BLaER1 (cell line): ENCODE measurements at regions not wholly inside any gene's neighbourhood (a gene's known extent, or its start where the extent isn't known, plus 50 kb on each side); places are given as distances from the start of the nearest gene placed in this dataset.
"Not testable (repeated sequence)": the region's sequence is repeated elsewhere in the genome, so short reads cannot be mapped to it uniquely, and the experiment has no call there.

Experiments used
- H3K27ac ChIP-seq: shearing (Covaris generic); formaldehyde crosslinking; 2 replicates; pipeline ENCODE4 v1.8.1; 2022
- H3K27me3 ChIP-seq: shearing (Covaris generic); formaldehyde crosslinking; 2 replicates; pipeline ENCODE4 v1.8.1; 2022
- H3K36me3 ChIP-seq: shearing (Covaris generic); formaldehyde crosslinking; 2 replicates; pipeline ENCODE4 v1.8.1; 2022
- H3K4me1 ChIP-seq: shearing (Covaris generic); formaldehyde crosslinking; 2 replicates; pipeline ENCODE4 v1.8.1; 2022
- H3K4me2 ChIP-seq: shearing (Covaris generic); formaldehyde crosslinking; 2 replicates; pipeline ENCODE4 v1.8.1; 2022
- H3K4me3 ChIP-seq: shearing (Covaris generic); formaldehyde crosslinking; 2 replicates; pipeline ENCODE4 v1.8.1; 2022
- H3K9ac ChIP-seq: shearing (Covaris generic); formaldehyde crosslinking; 2 replicates; pipeline ENCODE4 v1.8.1; 2022
- H3K9me3 ChIP-seq: shearing (Covaris generic); formaldehyde crosslinking; 2 replicates; pipeline ENCODE4 v1.8.1; 2022
- H4K20me1 ChIP-seq: shearing (Covaris generic); formaldehyde crosslinking; 2 replicates; pipeline ENCODE4 v1.8.1; 2022
- Cebpa-rat ChIP-seq: shearing (Covaris generic); IDR thresholded peaks from 2 replicates; pipeline ENCODE4 v1.8.1; 2022

- no peak overlapping the region for H3K4me2 ChIP-seq
- no peak overlapping the region for H3K4me3 ChIP-seq
- no peaks in the 10 kb centered on the region for H3K9me3 ChIP-seq
- H3K27me3 ChIP-seq = no peaks in the 10 kb centered on the region
- H4K20me1 ChIP-seq = no peaks in the 10 kb centered on the region
- no peaks in the 10 kb centered on the region for H3K4me1 ChIP-seq
- TF ChIP-seq Cebpa-rat = no peak
- H3K27ac ChIP-seq = no peak overlapping the region
- no peak overlapping the region for H3K9ac ChIP-seq
- H3K36me3 ChIP-seq = no peaks in the 10 kb centered on the region
These were observed 606.0 kb upstream of the HTR1E start for GRCh38 chr6:86331265-86331840.

GRCh38 chr6:86306210-86306609 lies 631.1 kb upstream of the HTR1E start:
- Histone ChIP-seq H3K4me2 (no peak overlapping the region), H3K9ac (no peak overlapping the region), H3K27me3 (no peaks in the 10 kb centered on the region), H3K9me3 (no peaks in the 10 kb centered on the region), H3K4me3 (no peak overlapping the region), H3K36me3 (no peaks in the 10 kb centered on the region), H3K27ac (no peak overlapping the region), H4K20me1 (no peaks in the 10 kb centered on the region), H3K4me1 (no peaks in the 10 kb centered on the region)
- no peak for TF ChIP-seq Cebpa-rat

GRCh38 chr6:86285876-86286275 lies 643.2 kb upstream of the SYNCRIP start:
- H3K27ac ChIP-seq = no peak overlapping the region
- H3K4me3 ChIP-seq = no peak overlapping the region
- 0 out of 2 replicates have a peak, but pooled peaks cover 4% of the 10 kb centered on the region for H3K9me3 ChIP-seq
- no peaks in the 10 kb centered on the region for H3K4me1 ChIP-seq
- no peaks in the 10 kb centered on the region for H3K36me3 ChIP-seq
- no peaks in the 10 kb centered on the region for H3K27me3 ChIP-seq
- no peak overlapping the region for H3K4me2 ChIP-seq
- no peak overlapping the region for H3K9ac ChIP-seq
- no peak for TF ChIP-seq Cebpa-rat
- no peaks in the 10 kb centered on the region for H4K20me1 ChIP-seq

GRCh38 chr6:86284809-86285480 lies 642.3 kb upstream of the SYNCRIP start:
- H3K4me3 ChIP-seq, H3K4me2 ChIP-seq, H3K36me3 ChIP-seq, H3K27me3 ChIP-seq, H3K9ac ChIP-seq, H3K9me3 ChIP-seq, H3K4me1 ChIP-seq, H4K20me1 ChIP-seq, H3K27ac ChIP-seq: not testable (repeated sequence)

GRCh38 chr6:86283596-86283995 lies 640.9 kb upstream of the SYNCRIP start:
- not testable (repeated sequence) for H4K20me1 ChIP-seq, H3K27me3 ChIP-seq, H3K27ac ChIP-seq, H3K4me1 ChIP-seq, H3K4me3 ChIP-seq, H3K4me2 ChIP-seq, H3K9ac ChIP-seq, H3K9me3 ChIP-seq, H3K36me3 ChIP-seq

GRCh38 chr6:86276056-86276455 lies 633.4 kb upstream of the SYNCRIP start:
- Histone ChIP-seq H3K4me1 (no peaks in the 10 kb centered on the region), H3K27ac (no peak overlapping the region)
- no peak for TF ChIP-seq Cebpa-rat

GRCh38 chr6:86273936-86274335 lies 631.2 kb upstream of the SYNCRIP start:
- Histone ChIP-seq H3K27ac (no peak overlapping the region), H3K9me3 (no peaks in the 10 kb centered on the region), H3K27me3 (no peaks in the 10 kb centered on the region), H4K20me1 (no peaks in the 10 kb centered on the region), H3K4me1 (no peaks in the 10 kb centered on the region), H3K4me3 (no peak overlapping the region), H3K4me2 (no peak overlapping the region), H3K9ac (no peak overlapping the region), H3K36me3 (no peaks in the 10 kb centered on the region)
- no peak for TF ChIP-seq Cebpa-rat

More at GRCh38 chr6:86276056-86276455, 633.4 kb upstream of the SYNCRIP start:
- Histone ChIP-seq H3K27me3 (no peaks in the 10 kb centered on the region), H3K9me3 (no peaks in the 10 kb centered on the region), H3K4me2 (no peak overlapping the region), H4K20me1 (no peaks in the 10 kb centered on the region), H3K9ac (no peak overlapping the region), H3K36me3 (no peaks in the 10 kb centered on the region), H3K4me3 (no peak overlapping the region)

GRCh38 chr6:86256615-86257187 lies 614.0 kb upstream of the SYNCRIP start:
- no peak overlapping the region for H3K4me3 ChIP-seq
- no peak overlapping the region for H3K9ac ChIP-seq
- H4K20me1 ChIP-seq = no peaks in the 10 kb centered on the region
- no peak overlapping the region for H3K4me2 ChIP-seq
- no peak overlapping the region for H3K27ac ChIP-seq
- H3K4me1 ChIP-seq = no peaks in the 10 kb centered on the region
- no peaks in the 10 kb centered on the region for H3K9me3 ChIP-seq
- no peaks in the 10 kb centered on the region for H3K36me3 ChIP-seq
- H3K27me3 ChIP-seq = no peaks in the 10 kb centered on the region
- no peak for TF ChIP-seq Cebpa-rat

GRCh38 chr6:86255973-86256372 lies 613.3 kb upstream of the SYNCRIP start:
- Histone ChIP-seq H3K4me2 (no peak overlapping the region), H3K9me3 (no peaks in the 10 kb centered on the region), H3K4me3 (no peak overlapping the region), H4K20me1 (no peaks in the 10 kb centered on the region), H3K9ac (no peak overlapping the region), H3K36me3 (no peaks in the 10 kb centered on the region), H3K27me3 (no peaks in the 10 kb centered on the region), H3K4me1 (no peaks in the 10 kb centered on the region), H3K27ac (no peak overlapping the region)
- TF ChIP-seq Cebpa-rat = no peak

GRCh38 chr6:86251106-86251505 lies 608.4 kb upstream of the SYNCRIP start:
- no peak overlapping the region for H3K27ac ChIP-seq
- H3K4me1 ChIP-seq = no peaks in the 10 kb centered on the region

More at GRCh38 chr6:86251106-86251505, 608.4 kb upstream of the SYNCRIP start:
- Histone ChIP-seq H3K4me3 (no peak overlapping the region), H4K20me1 (no peaks in the 10 kb centered on the region), H3K36me3 (no peaks in the 10 kb centered on the region), H3K9me3 (no peaks in the 10 kb centered on the region), H3K4me2 (no peak overlapping the region), H3K9ac (no peak overlapping the region), H3K27me3 (no peaks in the 10 kb centered on the region)
- TF ChIP-seq Cebpa-rat = no peak
